RKO (cell line): ENCODE measurements at regions not wholly inside any gene's neighbourhood (a gene's known extent, or its start where the extent isn't known, plus 50 kb on each side); places are given as distances from the start of the nearest gene placed in this dataset.
A peak's percentile ranks its signal among the peaks of the same experiment; 100 is the strongest.
"Not testable (repeated sequence)": the region's sequence is repeated elsewhere in the genome, so short reads cannot be mapped to it uniquely, and the experiment has no call there.

Experiments used
- DNase-seq: peaks from one replicate; pipeline ENCODE4 v3.0.0-alpha.2; 2016; ENCODE audit warnings: low spot score

DNA sequence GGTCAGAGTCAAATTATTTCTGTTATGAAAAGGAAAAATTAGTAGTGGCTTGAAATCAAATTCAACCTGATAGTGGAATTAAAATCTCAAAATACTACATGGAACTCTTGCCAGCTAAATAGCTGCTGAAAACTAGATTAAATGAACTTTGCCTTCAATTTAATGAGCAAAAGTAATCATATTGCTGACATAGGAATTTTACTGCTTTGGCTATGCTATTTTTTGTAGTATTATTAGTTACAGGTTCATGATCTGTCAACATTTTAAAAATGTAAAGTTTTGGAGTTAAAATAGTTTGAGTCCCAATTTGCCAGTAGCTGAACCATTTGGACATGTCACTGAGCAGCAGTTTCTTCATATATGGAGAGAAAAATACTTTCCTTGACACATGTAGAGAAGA lies 81.4 kb downstream of the RERGL start:
- no peak for DNase-seq

DNA sequence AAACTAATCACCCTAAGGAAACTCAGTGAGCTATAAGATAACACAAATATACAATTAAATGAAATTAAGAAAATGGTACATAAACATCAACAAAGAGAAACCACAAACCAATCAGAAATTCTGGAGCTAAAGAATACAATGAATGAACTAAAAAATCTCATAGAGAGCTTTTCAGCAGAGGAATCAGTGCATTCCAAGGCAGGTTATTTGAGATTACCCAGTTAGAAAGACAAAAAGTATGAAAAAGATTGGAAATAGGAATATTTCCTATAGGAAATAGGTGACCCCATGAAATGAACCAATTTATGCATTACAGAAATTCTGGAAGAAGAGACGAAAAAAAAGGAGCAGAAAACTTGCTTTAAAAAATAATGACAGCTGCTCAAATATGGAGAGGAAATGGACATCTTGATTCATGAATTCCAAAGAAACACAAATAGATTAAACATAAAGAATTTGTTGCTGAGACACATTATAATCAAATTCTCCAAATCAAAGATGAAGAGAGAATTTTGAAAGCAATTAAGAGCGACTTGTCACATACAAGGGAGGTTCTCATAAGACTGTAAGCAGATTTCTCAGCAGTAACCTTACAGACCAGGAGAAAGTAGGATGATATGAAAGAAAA lies 90.7 kb downstream of the RERGL start:
- no peak for DNase-seq

DNA sequence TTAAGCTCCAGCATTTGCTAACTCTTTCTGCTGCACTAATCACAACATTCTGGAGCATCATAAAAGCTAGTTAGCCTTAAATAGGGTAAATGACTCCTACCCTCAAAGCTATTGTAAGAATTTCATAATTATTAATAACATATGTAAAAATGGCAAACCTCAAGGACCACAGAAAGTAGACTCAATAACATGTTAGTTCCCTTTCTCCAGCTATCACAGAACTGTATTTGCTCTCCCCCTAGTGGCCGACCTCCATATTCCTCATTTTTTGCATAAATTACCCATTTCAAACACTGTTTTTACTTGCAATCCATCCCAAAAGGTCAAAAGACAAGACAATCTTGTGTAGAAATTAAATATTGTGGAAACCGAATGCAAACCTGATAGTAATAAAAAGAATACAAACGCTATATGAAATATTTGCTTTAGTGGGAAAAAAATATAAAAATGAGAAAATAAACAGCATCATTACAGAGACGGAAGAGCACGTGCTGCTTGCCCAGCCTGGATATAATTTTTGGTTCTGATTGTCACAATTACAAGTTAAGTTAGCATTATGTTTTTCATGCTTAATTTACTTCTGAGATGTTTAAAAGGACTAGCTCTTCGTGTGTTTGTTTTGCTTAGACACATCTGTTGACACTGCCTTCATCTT lies 97.9 kb downstream of the RERGL start:
- peak; percentile 46 for DNase-seq

DNA sequence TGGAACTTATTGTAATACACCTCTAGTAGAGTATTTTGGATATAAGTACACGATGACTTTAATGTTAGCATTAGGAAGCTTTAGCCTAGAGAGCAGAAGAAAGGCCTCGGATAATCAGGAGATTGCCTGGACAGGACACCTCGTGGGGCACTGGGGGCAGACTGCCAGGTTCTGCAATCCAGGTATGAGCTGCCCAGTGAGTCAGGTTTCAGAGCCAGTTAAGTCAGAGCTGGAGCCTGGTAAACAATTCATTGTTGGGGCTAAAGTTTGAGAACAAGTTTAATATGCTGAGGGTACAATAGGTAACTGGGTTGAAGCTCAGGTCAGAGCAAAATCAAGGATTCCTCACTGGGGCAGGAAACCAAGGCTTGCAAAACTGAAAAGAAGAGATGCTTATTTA lies 107.4 kb downstream of the RERGL start:
- DNase-seq: no peak

DNA sequence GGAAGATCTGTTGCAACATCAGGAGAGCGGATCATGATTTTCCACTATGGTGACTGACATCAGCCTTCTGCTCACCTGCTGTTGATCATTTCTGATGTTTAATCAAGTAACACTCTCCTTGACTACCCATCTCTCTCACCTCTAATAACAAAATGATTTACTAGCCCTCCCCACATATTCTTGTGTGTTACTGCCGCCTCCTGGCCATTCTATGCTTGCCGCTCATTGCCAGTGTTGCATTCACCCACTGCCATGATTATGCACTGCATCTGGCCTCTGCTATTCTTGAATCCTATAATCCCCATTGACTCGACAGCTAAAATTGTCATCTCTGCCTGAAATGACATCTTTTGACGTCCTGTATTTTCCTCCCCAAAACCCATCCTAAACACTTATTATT lies 113.8 kb downstream of the RERGL start:
- DNase-seq: peak; percentile 3

DNA sequence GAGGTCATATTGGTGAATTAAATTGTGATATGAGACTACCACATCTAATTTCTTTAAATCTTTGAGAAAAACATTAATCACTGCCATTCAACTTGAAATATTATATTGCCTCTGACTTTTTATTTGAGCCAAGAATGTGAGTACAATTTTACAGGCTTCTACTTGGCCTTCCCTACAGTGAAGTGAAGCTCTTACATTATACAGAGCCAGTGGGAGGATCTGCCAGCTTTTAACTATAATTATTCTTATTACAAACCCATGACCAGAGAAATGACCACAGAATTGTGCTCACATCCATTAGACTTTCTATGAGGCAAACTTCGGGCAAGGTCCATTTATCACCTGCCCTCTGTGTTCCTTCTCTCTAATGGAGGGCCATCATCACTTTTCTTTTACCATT lies 114.2 kb downstream of the RERGL start:
- DNase-seq: no peak

DNA sequence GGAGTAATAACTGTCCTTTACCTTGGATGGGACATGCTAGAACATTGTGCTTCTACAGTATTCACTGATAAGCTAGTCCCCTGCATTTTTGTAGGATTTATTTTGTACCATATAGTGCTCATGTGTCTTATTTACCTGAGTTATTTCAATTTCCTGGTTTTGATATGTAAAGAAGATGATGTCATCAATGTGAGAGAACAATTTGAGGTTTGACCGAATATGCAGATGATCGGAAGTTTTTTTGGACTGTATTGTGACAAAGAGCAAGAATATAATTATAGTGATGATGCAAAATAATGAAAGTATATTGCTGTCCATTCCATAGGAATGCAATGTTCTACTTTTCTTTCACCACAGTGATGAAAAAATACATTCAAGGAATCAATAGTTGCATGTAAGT lies 114.8 kb downstream of the RERGL start:
- DNase-seq: no peak

DNA sequence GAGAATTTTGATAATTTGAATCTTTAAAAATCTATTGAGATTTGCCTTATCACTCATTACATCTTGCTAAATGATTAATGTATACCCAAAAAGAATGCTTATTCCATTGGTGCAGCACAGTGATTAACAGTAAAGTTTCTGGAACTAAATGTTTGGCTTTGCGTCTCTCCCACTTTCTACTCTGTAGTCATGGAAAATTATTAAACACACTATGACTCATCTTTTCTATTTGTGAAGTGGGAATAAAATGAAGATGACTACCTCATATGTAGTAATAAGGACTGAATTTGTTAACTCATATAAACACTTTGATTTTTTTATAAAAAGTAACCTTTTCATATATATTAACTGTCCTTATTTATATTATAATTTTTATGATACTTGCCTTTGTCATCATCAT lies 118.1 kb downstream of the RERGL start:
- DNase-seq: peak; percentile 19

DNA sequence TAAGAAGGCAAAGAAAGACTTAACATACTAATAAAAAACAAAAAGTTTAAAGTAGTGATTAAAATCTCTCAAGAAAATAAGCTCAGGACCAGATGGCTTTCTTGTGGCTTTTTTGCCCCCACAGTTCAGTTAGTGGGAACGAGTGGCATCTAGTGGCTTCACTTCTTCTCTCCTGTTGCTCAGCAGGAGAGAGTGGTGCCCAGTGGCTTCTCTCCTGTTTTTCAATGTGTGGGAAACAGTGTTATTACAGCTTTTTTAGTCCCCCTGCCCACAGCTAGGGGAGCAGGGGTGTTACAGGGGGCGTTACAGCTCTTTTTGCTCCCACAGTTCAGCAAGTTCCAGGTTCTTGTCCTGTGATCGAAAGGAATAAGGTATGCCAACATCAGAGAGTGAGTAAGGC lies 135.2 kb downstream of the RERGL start:
- DNase-seq: no peak

DNA sequence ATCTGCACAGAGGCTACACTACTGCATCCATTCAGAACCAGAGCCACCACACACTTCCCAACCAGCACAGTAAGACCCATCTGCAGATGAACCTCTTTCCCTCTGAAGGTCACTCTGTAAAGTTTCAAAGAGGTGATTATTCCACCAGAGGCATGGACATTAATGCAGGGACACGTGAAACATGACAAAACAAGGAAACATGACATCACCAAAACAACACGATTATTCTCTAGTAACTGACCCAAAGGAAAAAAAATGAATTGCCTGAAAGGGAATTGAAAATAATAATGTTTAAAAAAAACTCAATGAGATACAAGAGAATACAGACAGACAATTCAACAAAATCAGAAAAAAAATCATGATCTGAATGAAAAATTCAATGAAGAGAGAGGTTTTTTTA lies 139.1 kb downstream of the RERGL start:
- no peak for DNase-seq

DNA sequence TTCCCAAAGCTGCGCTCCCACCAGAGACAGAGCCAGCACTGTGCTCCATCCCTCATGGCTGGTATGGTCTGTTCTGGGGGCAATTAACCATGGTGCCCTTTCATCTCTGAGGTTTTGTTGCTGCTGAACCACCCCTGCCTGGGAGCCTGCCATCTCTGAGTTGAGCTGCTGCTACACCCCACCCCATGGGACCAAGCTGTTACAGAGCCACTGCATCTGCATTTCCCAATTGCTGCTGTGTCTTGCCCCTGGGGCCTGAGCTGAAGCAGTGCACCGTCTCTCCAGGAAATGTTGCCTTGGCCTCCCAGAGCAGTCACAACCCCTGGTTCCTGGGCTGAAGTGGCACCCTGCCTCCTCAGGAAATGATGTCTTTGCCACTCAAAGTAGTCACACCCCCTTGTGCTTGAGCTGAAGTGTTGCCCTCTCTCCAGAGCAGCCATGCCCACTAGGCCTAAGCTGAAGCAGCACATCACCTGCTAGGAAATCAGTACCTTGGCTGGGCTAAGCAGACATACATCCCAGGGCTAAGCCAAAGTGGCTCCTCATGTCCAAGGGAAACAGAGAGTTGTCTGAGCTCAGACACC lies 140.3 kb downstream of the RERGL start:
- no peak for DNase-seq

DNA sequence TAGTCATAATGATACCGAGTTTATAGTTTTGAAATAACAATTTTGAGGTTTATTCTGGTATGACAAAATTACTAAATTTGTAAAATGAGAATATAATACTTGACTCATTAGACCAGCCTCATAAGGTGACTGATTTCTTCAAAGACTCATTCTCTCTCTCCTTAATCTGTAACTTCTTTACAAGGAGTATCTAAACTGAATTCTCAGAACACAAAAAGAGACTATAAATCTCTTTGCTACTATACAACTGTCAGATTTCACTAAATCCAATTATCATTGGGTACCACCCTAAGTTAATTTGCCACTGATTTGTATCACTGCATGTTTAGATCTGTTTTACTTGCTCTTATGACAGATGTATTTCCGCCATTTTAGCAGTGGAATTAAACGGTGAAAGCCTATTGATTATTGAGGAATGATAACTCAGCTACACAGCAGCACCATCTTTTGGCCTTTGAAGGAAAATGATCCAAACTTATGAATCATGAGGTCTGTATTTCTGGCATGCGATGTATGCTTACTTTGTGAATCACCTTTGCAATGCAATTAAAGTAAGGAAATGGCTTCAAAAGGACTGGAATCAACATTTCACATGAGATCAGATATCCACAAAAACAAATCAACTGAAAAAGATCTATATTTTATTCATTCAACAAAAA lies 161.2 kb downstream of the RERGL start:
- peak; percentile 88 for DNase-seq

DNA sequence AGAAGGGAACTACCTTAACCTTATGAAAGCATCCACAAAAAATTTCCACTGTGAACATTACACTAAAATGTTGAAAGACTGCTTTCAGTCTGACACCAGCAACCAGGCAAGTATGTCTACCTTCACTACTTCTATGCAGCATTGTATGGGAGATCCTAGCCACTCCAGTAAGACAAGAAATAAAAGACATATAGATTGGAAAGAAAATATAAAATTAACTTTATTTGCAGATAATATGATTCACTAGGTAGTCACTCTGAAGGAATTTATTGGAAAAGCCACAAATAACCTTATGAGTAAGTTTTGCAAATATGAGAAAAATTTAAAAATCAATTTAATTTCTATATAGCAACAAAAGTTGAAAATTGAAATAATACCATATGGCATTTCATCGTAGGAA lies 172.0 kb downstream of the RERGL start:
- DNase-seq: no peak

DNA sequence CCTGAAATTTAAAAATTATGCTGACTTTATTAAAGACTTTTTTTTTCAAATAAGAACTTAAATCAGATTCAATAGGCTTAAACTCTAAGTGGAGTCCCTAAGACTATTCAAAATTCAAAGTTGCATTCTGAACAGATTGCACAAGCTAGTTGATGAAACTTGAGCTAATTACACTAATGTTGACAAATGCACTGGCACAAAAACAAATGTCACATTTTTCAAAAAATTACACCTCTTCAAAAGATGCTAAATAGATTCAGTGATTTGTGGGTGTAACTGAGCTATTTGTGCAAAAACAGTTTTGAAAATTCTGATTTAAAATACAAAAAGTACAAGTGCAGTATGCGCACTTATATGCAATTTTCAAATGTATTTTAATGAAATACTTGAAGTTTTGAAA lies 205.4 kb downstream of the RERGL start:
- no peak for DNase-seq

DNA sequence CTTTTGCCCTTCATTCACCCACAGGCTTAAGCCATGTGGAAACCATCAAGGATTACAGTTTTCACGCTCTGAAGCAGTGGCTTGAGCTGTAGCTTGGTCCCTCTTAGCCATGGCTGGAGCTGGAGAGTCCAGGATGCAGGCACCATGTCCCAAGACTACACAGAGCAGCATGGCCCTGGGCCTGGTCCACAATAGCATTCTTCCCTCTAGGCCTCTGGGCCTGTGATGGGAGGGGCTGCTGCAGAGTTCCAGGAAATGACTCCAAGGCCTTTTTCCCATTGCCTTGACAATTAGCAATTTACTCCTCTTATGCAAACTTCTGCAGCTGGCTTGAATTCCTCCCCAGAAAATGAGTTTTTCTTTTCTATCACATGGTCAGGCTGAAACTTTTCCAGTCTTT lies 211.3 kb downstream of the RERGL start:
- no peak for DNase-seq

DNA sequence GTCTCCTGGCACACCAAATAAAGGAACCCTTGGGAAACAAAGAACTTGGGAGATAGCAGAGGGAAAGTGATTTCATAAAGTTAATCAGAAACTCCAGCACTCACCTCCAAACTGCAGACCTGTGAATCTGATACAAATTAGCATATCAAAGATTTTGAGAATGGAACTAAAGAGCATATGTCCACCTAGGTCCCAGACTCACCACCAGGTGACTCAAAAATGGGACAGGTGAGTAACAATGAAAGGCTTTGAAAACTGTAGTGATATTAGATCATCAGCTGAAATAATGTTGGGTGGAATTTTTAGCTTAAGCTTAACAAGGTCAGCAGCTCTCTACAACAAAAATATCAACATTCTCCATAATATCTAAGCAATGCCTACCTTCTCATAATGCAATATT lies 214.8 kb downstream of the RERGL start:
- DNase-seq: no peak

DNA sequence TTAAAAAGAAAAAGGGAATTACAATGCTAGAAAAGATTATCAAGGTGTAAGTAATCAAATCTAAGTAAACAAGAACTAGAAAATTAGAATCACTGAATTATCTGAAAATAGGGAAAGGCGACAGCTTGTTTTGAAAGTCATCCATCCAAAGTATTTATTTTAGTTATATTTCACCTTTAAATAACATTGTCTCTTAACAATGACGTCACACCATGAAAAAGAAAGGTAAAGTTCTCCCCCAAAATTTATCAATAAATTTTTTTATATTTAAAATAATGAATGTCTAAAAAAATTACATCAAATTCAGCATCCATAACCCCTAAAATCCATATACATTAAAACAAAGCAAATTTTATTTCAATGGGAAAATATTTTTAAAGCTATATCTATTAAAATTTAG lies 223.2 kb downstream of the RERGL start:
- no peak for DNase-seq

DNA sequence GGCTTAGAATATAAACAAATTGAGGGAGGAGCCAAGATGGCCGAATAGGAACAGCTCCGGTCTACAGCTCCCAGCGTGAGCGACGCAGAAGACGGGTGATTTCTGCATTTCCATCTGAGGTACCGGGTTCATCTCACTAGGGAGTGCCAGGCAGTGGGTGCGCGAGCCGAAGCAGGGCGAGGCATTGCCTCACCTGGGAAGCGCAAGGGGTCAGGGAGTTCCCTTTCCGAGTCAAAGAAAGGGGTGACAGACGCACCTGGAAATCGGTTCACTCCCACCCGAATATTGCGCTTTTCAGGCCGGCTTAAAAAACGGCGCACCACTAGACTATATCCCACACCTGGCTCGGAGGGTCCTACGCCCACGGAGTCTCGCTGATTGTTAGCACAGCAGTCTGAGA lies 234.4 kb downstream of the RERGL start:
- DNase-seq: not testable (repeated sequence)

DNA sequence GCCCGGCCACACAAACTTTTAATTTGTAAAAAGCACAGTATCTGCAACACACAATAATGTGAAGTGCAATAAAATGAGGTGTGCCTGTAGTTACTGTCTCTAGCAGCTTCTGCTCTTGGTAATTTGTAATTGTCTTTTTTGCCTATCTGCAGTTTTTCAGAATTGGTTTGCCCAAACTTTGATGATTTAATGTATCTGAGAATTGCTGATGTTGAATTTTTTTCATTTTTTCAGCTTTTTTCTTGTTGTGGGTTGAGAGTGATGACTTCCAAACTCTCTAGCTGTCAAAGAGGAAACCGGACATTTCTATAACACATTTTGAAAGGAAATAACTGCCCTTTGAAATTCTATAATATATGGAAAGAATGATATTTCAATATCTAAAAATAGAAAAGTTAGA lies 236.9 kb downstream of the RERGL start:
- no peak for DNase-seq

DNA sequence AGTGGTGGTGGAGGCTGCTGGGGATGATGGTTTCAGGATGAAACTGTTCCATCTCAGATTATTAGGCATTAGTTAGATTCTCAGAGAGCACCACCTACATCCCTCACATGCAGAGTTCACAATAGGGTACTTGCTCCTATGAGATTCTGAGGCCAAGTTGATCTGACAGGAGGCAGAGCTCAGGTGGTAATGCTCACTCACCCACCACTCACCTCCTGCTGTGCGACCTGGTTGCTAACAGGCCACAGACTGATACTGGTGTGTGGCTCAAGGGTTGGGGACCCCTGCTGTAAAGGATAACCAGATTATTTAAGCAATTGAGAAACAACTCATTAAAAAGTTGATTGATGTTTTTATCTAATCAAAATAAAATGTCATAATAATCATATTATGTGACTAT lies 248.5 kb downstream of the RERGL start:
- no peak for DNase-seq

DNA sequence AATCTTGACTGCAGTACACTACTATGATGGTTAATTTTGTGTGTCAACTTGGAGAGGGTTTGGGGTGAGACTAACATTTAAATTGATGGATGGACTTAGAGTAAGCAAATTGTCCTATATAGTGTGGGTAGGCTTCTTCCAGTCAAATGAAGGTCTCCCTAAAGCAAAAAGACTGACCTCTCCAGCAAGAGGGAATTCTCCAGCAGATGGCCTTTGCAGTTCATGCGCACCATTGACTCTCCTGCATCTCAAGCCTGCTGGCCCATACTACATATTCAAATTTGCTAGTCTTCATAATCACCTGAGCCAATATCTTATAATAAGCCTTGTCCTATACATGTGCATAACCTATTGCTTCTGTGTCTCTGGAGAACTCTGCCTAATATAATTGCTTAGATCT lies 260.2 kb downstream of the RERGL start:
- no peak for DNase-seq

DNA sequence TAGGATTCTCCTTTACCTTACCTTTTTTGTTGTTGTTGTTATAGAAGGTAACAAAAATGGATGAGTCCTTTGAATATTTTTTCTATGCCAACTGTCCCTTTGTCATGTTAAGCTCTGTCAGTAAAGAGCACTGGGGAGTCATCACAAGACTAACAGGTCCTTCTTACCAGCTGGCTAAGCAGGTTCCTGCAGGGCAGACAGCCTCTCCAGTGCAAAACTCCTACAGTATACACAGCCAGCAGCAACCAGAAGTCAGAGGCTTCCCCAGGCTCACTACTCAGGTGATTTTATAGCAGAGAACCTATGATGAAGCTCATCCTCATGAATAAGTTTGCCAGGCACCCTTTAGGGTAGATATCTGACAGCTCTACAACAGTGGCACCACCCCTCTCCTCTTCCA lies 271.1 kb downstream of the RERGL start:
- no peak for DNase-seq

DNA sequence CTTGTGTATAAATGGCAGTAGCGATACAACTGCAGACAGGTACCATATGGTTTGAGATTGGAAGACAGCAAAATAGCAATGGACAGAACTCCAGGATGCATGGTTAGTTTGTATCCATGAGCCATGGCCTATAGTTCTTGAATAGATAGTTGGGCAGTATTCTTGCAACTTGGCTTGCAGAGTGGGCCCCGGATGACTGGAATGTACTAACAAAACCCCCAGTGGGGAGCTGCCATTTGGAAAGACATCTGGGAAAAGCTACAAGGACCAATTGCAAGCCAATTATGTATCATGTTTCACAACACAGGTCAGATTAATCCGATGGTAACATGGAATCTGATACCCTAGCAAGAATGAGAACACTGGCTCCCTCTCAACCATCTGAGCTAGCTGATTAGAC lies 279.6 kb downstream of the RERGL start:
- no peak for DNase-seq
